Esophagus muscularis mucosa (tissue), 4 donors: ENCODE measurements at regions not wholly inside any gene's neighbourhood (a gene's known extent, or its start where the extent isn't known, plus 50 kb on each side); places are given as distances from the start of the nearest gene placed in this dataset.

Experiments used
- CTCF ChIP-seq, 3 experiments: fragments of 200-600 bp in 2 of 3; fragments of 450-650 bp in 1 of 3; sonication (generic) in 2 of 3; IDR thresholded peaks; one replicate each; pipeline ENCODE4 v1.5.1; 2017 to 2019; ENCODE audit warnings: antibody characterized with exemption in 3 of 3, mild to moderate bottlenecking in 2 of 3, moderate library complexity in 1 of 3
- EP300 ChIP-seq: sonication (generic); formaldehyde crosslinking; IDR thresholded peaks from one replicate; pipeline ENCODE4 v1.6.1; 2017; ENCODE audit warnings: antibody characterized with exemption
- POLR2A ChIP-seq: fragments of 450-650 bp; IDR thresholded peaks from one replicate; pipeline ENCODE4 v1.6.1; 2017; ENCODE audit warnings: antibody characterized with exemption, moderate library complexity, mild to moderate bottlenecking, low read depth
- POLR2AphosphoS5 ChIP-seq, 2 donors: sonication (generic); formaldehyde crosslinking; IDR thresholded peaks; one replicate each; pipeline ENCODE4 v1.6.1; 2017; ENCODE audit warnings: antibody characterized with exemption in 2 of 2

- no peak for TF ChIP-seq CTCF (IDR thresholded peaks at IDR 0.05)
- no peak for TF ChIP-seq POLR2AphosphoS5 (IDR thresholded peaks at IDR 0.05)
- TF ChIP-seq EP300, result no peak
- TF ChIP-seq POLR2A, result no peak
Measured at GRCh38 chr6:44548319-44548718, 160.8 kb downstream of the CDC5L start.
